ENCODE measurements at regions not wholly inside any gene's neighbourhood (a gene's known extent, or its start where the extent isn't known, plus 50 kb on each side); places are given as distances from the start of the nearest gene placed in this dataset.
"Not testable (repeated sequence)": the region's sequence is repeated elsewhere in the genome, so short reads cannot be mapped to it uniquely, and the experiment has no call there.

DNA sequence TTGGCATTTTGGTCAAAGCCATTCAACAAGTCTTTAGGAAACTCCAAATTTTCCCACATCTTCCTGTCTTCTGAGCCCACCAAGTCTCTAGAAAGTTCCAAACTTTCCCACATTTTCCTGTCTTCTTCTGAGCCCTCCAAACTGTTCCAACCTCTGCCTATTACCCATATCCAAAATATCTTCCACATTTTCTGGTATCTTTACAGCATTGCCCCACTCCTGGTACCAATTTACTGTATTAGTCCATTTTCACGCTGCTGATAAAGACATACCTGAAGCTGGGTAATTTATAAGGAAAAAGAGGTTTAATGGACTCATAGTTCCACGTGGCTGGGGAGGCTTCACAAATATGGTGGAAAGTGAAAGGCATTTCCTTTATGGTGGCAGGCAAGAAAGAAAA is 56.1 kb upstream of the GABRA3 start:
- DNase-seq; H3K27me3 ChIP-seq; H3K4me1 ChIP-seq; H3K9me3 ChIP-seq; intact Hi-C loops (cut with DNase I); ATAC-seq; H3K4me3 ChIP-seq; H3K27ac ChIP-seq; H3K36me3 ChIP-seq: not testable (repeated sequence)
- WGBS (ENCODE audit: insufficient coverage, low coverage, low lambda C conversion rate, missing lambda C conversion rate): 34% methylated on average over 2 of the region's 2 CpGs

DNA sequence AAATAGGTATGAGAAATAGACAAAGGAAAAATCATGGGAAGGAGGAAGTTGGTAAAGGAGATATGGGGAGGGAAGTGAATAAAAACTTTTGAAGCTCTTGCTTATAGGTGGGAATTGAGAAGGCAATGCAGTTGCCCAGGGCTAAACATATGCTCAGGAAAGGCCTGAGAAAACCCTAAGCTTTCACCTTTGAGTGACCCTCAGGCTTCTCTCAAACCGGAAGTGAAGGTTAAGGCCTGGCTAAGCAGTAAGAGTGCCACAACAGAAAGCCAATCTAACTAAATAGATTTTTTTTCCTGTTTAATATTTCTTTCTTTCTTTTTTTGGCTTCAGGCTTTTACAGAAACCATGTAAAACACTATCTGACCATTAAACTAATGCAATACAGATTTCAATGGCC is 69.5 kb upstream of the GABRA3 start:
- H3K4me1 ChIP-seq: no peaks in the 10 kb centered on the region
- TF ChIP-seq, protein P1, sequence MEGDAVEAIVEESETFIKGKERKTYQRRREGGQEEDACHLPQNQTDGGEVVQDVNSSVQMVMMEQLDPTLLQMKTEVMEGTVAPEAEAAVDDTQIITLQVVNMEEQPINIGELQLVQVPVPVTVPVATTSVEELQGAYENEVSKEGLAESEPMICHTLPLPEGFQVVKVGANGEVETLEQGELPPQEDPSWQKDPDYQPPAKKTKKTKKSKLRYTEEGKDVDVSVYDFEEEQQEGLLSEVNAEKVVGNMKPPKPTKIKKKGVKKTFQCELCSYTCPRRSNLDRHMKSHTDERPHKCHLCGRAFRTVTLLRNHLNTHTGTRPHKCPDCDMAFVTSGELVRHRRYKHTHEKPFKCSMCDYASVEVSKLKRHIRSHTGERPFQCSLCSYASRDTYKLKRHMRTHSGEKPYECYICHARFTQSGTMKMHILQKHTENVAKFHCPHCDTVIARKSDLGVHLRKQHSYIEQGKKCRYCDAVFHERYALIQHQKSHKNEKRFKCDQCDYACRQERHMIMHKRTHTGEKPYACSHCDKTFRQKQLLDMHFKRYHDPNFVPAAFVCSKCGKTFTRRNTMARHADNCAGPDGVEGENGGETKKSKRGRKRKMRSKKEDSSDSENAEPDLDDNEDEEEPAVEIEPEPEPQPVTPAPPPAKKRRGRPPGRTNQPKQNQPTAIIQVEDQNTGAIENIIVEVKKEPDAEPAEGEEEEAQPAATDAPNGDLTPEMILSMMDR (IDR thresholded peaks at IDR 0.05): no peak
- TF ChIP-seq POLR2A (IDR thresholded peaks at IDR 0.05): no peak
- H3K27ac ChIP-seq: no peak overlapping the region
- DNase-seq (no peak), ATAC-seq (no peak)
- WGBS (ENCODE audit: insufficient coverage, low coverage, low lambda C conversion rate, missing lambda C conversion rate): 17% methylated on average over 1 of the region's 1 CpG
- no peaks in the 10 kb centered on the region for H3K36me3 ChIP-seq
- no peak overlapping the region for H3K4me3 ChIP-seq
- no peaks in the 10 kb centered on the region for H3K27me3 ChIP-seq
- H3K9me3 ChIP-seq: no peaks in the 10 kb centered on the region
- intact Hi-C loops (cut with DNase I): no loop called here

DNA sequence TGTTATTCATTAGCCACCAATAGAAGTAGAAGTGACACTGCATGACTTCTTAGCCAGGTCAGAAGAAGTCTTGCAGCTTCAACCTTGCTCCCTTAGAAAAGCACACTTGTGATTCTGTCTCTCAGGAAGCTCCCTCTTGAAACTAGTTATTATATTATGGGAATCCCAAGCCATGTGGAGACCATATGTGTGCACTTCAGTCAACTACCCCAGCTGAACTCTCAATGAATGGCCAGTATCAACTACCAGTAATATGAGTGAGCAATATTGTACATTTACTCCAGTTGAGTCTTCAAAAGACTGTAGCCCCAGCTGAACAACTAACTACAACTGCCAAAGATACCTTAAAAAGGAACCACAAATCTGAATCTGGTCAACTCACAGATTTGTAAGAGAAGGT is 77.1 kb upstream of the GABRA3 start:
- Histone ChIP-seq H3K4me1 (no peaks in the 10 kb centered on the region), H3K27me3 (no peaks in the 10 kb centered on the region), H3K36me3 (no peaks in the 10 kb centered on the region), H3K9me3 (no peaks in the 10 kb centered on the region), H3K27ac (no peak overlapping the region), H3K4me3 (no peak overlapping the region)
- intact Hi-C loops (cut with DNase I): no loop called here
- ATAC-seq (no peak), DNase-seq (no peak)
- TF ChIP-seq, protein P1 (IDR thresholded peaks at IDR 0.05): no peak
- no peak for TF ChIP-seq POLR2A (IDR thresholded peaks at IDR 0.05)

DNA sequence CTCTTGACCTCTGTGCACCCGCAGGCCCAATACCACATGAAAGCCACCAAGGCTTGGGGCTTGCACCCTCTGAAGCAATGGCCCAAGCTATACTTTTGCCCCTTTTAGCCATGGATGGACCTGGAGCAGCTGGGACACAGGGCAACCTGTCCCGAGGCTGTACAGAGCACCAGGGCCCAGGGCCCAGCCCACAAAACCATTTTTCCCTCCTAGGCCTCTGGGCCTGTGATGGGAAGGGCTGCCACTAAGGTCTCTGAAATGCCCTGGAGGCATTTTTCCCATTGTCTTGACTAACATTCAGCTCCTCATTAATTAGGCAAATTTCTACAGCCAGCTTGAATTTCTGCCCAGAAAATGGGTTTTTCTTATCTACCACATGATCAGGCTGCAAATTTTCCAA is 79.9 kb upstream of the GABRA3 start:
- Histone ChIP-seq H3K9me3 (no peaks in the 10 kb centered on the region), H3K27me3 (no peaks in the 10 kb centered on the region), H3K36me3 (no peaks in the 10 kb centered on the region), H3K4me1 (no peaks in the 10 kb centered on the region), H3K4me3 (no peak overlapping the region), H3K27ac (no peak overlapping the region)
- TF ChIP-seq, protein P1 (IDR thresholded peaks at IDR 0.05): no peak
- TF ChIP-seq POLR2A (IDR thresholded peaks at IDR 0.05): no peak
- WGBS (ENCODE audit: insufficient coverage, low coverage, low lambda C conversion rate, missing lambda C conversion rate): no CpG with 5 or more reads among the region's 2 CpGs
- intact Hi-C loops (cut with DNase I): loop anchor here in 1 of 2 donors (10.0 kb wide), 1 partner anchor 64 kb away; no protein-coding TSS in a partner anchor
- no peak for ATAC-seq
- DNase-seq: no peak

DNA sequence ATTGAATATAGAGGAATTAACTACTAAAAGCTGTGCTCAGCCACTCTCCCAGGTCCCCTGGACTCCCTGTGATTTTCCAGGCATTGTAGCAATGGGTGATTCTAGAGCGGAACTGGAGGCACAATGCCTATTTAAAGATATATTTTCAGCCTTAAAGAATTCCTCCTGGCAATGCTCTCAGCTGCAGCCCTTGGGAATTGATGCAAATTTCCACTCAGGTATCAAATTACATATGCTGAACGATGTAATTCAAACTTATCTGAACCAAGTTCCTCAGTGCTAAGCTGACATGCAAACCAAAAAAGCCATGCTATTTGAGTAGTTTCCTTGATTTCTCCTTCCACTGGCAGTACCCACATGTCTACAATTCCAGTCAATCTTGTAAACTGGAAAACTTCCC is 86.3 kb upstream of the GABRA3 start:
- DNase-seq (no peak), ATAC-seq (no peak)
- H3K9me3 ChIP-seq: no peaks in the 10 kb centered on the region
- H3K27me3 ChIP-seq: no peaks in the 10 kb centered on the region
- no peaks in the 10 kb centered on the region for H3K4me1 ChIP-seq
- H3K27ac ChIP-seq: no peak overlapping the region
- no peak overlapping the region for H3K4me3 ChIP-seq
- WGBS (ENCODE audit: insufficient coverage, low coverage, low lambda C conversion rate, missing lambda C conversion rate): 44% methylated on average over 2 of the region's 2 CpGs
- H3K36me3 ChIP-seq: no peaks in the 10 kb centered on the region
- TF ChIP-seq, protein P1 (IDR thresholded peaks at IDR 0.05): no peak
- no peak for TF ChIP-seq POLR2A (IDR thresholded peaks at IDR 0.05)
- intact Hi-C loops (cut with DNase I): loop anchor here in 1 of 2 donors (10.0 kb wide), 1 partner anchor 57 kb away; no protein-coding TSS in a partner anchor
